HCT116 (cell line): ENCODE measurements at regions not wholly inside any gene's neighbourhood (a gene's known extent, or its start where the extent isn't known, plus 50 kb on each side); places are given as distances from the start of the nearest gene placed in this dataset.

Source experiments
- CTCF ChIP-seq, 3 experiments: fragments of 200-600 bp in 1 of 3; sonication (generic) in 1 of 3; IDR thresholded peaks in 2 of 3; conservative IDR thresholded peaks in 1 of 3; 2 replicates each; pipeline ENCODE4 v1.5.1; 2012 to 2017; ENCODE audit warnings: low read depth in 2 of 3, low read length in 2 of 3, antibody characterized with exemption in 1 of 3, borderline replicate concordance in 1 of 3, control low read depth in 1 of 3, mild to moderate bottlenecking in 1 of 3, mixed read lengths in 1 of 3, mixed run types in 1 of 3, moderate library complexity in 1 of 3; ENCODE audit not compliant: insufficient read depth in 1 of 3
- EZH2 ChIP-seq: fragments of 200-600 bp; sonication (generic); IDR thresholded peaks from 2 replicates; pipeline ENCODE4 v1.6.1; 2017; ENCODE audit warnings: antibody characterized with exemption, mixed run types
- MAX ChIP-seq: IDR thresholded peaks from 2 replicates; pipeline ENCODE4 v1.6.1; 2012

- no peak for TF ChIP-seq CTCF (IDR thresholded peaks at IDR 0.05 in 2 of 3, conservative IDR thresholded peaks at IDR 0.05 in 1 of 3; ENCODE audit: borderline replicate concordance in 1 of 3, insufficient read depth in 1 of 3, low read depth in 2 of 3, low read length in 2 of 3)
- TF ChIP-seq EZH2 = no peak
- no peak for TF ChIP-seq MAX
Measured at GRCh38 chr9:78406933-78407332, 110.0 kb downstream of the PSAT1 start.
